ENCODE measurements at regions not wholly inside any gene's neighbourhood (a gene's known extent, or its start where the extent isn't known, plus 50 kb on each side); places are given as distances from the start of the nearest gene placed in this dataset.

DNA sequence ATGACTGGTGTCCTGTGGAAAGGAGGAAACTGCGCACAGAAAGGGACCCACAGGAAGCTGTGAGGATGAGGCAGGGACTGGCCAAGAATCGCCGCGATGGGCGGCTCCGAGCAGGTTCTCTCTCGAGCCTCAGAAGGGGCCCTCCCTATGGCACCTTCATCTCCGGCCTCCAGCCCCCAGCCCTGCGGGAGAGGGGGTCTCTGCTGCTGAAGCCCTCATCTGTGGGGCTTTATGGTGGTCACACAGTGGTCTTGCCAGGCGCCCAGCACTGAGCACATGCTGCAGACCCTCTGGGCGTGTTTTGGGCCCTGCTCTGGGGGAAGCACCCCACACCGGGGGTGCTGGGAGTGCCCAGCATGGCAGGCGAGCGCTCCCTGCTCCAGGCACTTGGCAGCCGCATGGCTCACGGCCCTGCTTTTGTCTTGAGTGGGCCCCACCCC, 86.6 kb upstream of the ACTRT2 start:
- TF ChIP-seq POLR2AphosphoS5 (IDR thresholded peaks at IDR 0.05; ENCODE audit: borderline replicate concordance, low read depth, low read length) (no peak), EZH2 (IDR thresholded peaks at IDR 0.05) (no peak), FOXP2 (optimal IDR thresholded peaks at IDR 0.05; ENCODE audit: control extremely low read depth, extremely low read length, insufficient read depth) (no peak)
